ENCODE measurements at regions not wholly inside any gene's neighbourhood (a gene's known extent, or its start where the extent isn't known, plus 50 kb on each side); places are given as distances from the start of the nearest gene placed in this dataset.

GRCh38 chr15:46166750-46167149 is 531.9 kb downstream of the SQOR start:
- no peak overlapping the region for H3K4me3 ChIP-seq (ENCODE audit: low read length)
- no peak for DNase-seq (ENCODE audit: low read depth)
- TF ChIP-seq CTCF (conservative IDR thresholded peaks at IDR 0.05; ENCODE audit: low read length): no peak

GRCh38 chr15:46170326-46170725 is 535.5 kb downstream of the SQOR start:
- no peak for DNase-seq (ENCODE audit: low read depth)
- TF ChIP-seq CTCF (conservative IDR thresholded peaks at IDR 0.05; ENCODE audit: low read length): no peak
- H3K4me3 ChIP-seq (ENCODE audit: low read length): no peak overlapping the region

GRCh38 chr15:46174122-46174521 is 539.3 kb downstream of the SQOR start:
- no peak for TF ChIP-seq CTCF (conservative IDR thresholded peaks at IDR 0.05; ENCODE audit: low read length)
- H3K4me3 ChIP-seq (ENCODE audit: low read length): no peak overlapping the region
- no peak for DNase-seq (ENCODE audit: low read depth)

- no peak for DNase-seq (ENCODE audit: low read depth)
- no peak overlapping the region for H3K4me3 ChIP-seq (ENCODE audit: low read length)
These were observed 542.4 kb downstream of the SQOR start for GRCh38 chr15:46177219-46177618.

GRCh38 chr15:46178138-46178537 is 543.3 kb downstream of the SQOR start:
- no peak for DNase-seq (ENCODE audit: low read depth)
- no peak overlapping the region for H3K4me3 ChIP-seq (ENCODE audit: low read length)

More at GRCh38 chr15:46177219-46177618, 542.4 kb downstream of the SQOR start:
- TF ChIP-seq CTCF (conservative IDR thresholded peaks at IDR 0.05; ENCODE audit: low read length): no peak

GRCh38 chr15:46207341-46207740 is 572.5 kb downstream of the SQOR start:
- TF ChIP-seq CTCF (conservative IDR thresholded peaks at IDR 0.05; ENCODE audit: low read length): no peak
- DNase-seq (ENCODE audit: low read depth): no peak
- H3K4me3 ChIP-seq (ENCODE audit: low read length): no peak overlapping the region

More at GRCh38 chr15:46178138-46178537, 543.3 kb downstream of the SQOR start:
- no peak for TF ChIP-seq CTCF (conservative IDR thresholded peaks at IDR 0.05; ENCODE audit: low read length)

GRCh38 chr15:46213551-46213950 is 578.7 kb downstream of the SQOR start:
- no peak for DNase-seq (ENCODE audit: low read depth)
- TF ChIP-seq CTCF (conservative IDR thresholded peaks at IDR 0.05; ENCODE audit: low read length): no peak
- no peak overlapping the region for H3K4me3 ChIP-seq (ENCODE audit: low read length)
